Muscle of arm (tissue), 1 donor: ENCODE measurements at regions not wholly inside any gene's neighbourhood (a gene's known extent, or its start where the extent isn't known, plus 50 kb on each side); places are given as distances from the start of the nearest gene placed in this dataset.
A peak's percentile ranks its signal among the peaks of the same experiment; 100 is the strongest.
"Not testable (repeated sequence)": the region's sequence is repeated elsewhere in the genome, so short reads cannot be mapped to it uniquely, and the experiment has no call there.

Source experiments
- DNase-seq: peaks from one replicate; pipeline ENCODE4 v3.0.0-alpha.2; 2013

GRCh38 chr19:28166025-28166424 lies 1046.9 kb downstream of the UQCRFS1 start:
- no peak for DNase-seq

GRCh38 chr19:28164214-28164613 lies 1048.7 kb downstream of the UQCRFS1 start:
- no peak for DNase-seq

GRCh38 chr19:28159065-28159464 lies 1053.9 kb downstream of the UQCRFS1 start:
- no peak for DNase-seq

- DNase-seq, result no peak
Measured at GRCh38 chr19:28155265-28155664, 1057.7 kb downstream of the UQCRFS1 start.

GRCh38 chr19:28154077-28154476 lies 1058.9 kb downstream of the UQCRFS1 start:
- no peak for DNase-seq

GRCh38 chr19:28153123-28153522 lies 1059.8 kb downstream of the UQCRFS1 start:
- no peak for DNase-seq

GRCh38 chr19:28152195-28152594 lies 1060.8 kb downstream of the UQCRFS1 start:
- DNase-seq, result no peak

GRCh38 chr19:28150129-28150528 lies 1062.8 kb downstream of the UQCRFS1 start:
- DNase-seq, result no peak

GRCh38 chr19:28148554-28148953 lies 1064.4 kb downstream of the UQCRFS1 start:
- no peak for DNase-seq

- DNase-seq, result no peak
Measured at GRCh38 chr19:28142258-28142657, 1070.7 kb downstream of the UQCRFS1 start.

GRCh38 chr19:28140201-28140600 lies 1072.8 kb downstream of the UQCRFS1 start:
- no peak for DNase-seq

- no peak for DNase-seq
Measured at GRCh38 chr19:28137772-28138171, 1075.2 kb downstream of the UQCRFS1 start.

- no peak for DNase-seq
Measured at GRCh38 chr19:28136796-28137195, 1076.2 kb downstream of the UQCRFS1 start.

- DNase-seq, result no peak
Measured at GRCh38 chr19:28135825-28136224, 1077.1 kb downstream of the UQCRFS1 start.

- DNase-seq, result no peak
Measured at GRCh38 chr19:28134311-28134710, 1078.6 kb downstream of the UQCRFS1 start.

- not testable (repeated sequence) for DNase-seq
Measured at GRCh38 chr19:28130881-28131280, 1082.1 kb downstream of the UQCRFS1 start.

GRCh38 chr19:28130066-28130511 lies 1082.9 kb downstream of the UQCRFS1 start:
- DNase-seq, result no peak

GRCh38 chr19:28128341-28128740 lies 1084.6 kb downstream of the UQCRFS1 start:
- DNase-seq, result no peak

- no peak for DNase-seq
Measured at GRCh38 chr19:28126135-28126898, 1086.6 kb downstream of the UQCRFS1 start.

GRCh38 chr19:28122734-28123133 lies 1090.2 kb downstream of the UQCRFS1 start:
- DNase-seq, result no peak

GRCh38 chr19:28118235-28118634 lies 1094.7 kb downstream of the UQCRFS1 start:
- DNase-seq, result peak; percentile 6

- DNase-seq, result no peak
Measured at GRCh38 chr19:28117143-28117542, 1095.8 kb downstream of the UQCRFS1 start.

- not testable (repeated sequence) for DNase-seq
Measured at GRCh38 chr19:28116379-28116778, 1096.6 kb downstream of the UQCRFS1 start.

- DNase-seq, result no peak
Measured at GRCh38 chr19:28103921-28104320, 1109.0 kb downstream of the UQCRFS1 start.
